ENCODE measurements at regions not wholly inside any gene's neighbourhood (a gene's known extent, or its start where the extent isn't known, plus 50 kb on each side); places are given as distances from the start of the nearest gene placed in this dataset.

GRCh38 chr4:4659871-4660651 is 118.2 kb upstream of the STX18 start (continued):
- TF ChIP-seq BCLAF1 (IDR thresholded peaks at IDR 0.05) (no peak), FOXK2 (IDR thresholded peaks at IDR 0.05) (no peak), CBX3 (IDR thresholded peaks at IDR 0.05; ENCODE audit: borderline replicate concordance, low read depth) (no peak), YBX1 (IDR thresholded peaks at IDR 0.05) (no peak), NR2C1 (IDR thresholded peaks at IDR 0.05) (no peak), WRNIP1 (IDR thresholded peaks at IDR 0.05; ENCODE audit: borderline replicate concordance, low read depth, low read length) (no peak), BHLHE40 (IDR thresholded peaks at IDR 0.05; ENCODE audit: borderline replicate concordance in 1 of 2, low read depth in 2 of 2, low read length in 1 of 2) (no peak), SPI1 (IDR thresholded peaks at IDR 0.05; ENCODE audit: borderline replicate concordance, insufficient read depth, low read depth, low read length) (no peak), ZNF207 (IDR thresholded peaks at IDR 0.05; ENCODE audit: borderline replicate concordance) (no peak)
- TF ChIP-seq, protein P1, sequence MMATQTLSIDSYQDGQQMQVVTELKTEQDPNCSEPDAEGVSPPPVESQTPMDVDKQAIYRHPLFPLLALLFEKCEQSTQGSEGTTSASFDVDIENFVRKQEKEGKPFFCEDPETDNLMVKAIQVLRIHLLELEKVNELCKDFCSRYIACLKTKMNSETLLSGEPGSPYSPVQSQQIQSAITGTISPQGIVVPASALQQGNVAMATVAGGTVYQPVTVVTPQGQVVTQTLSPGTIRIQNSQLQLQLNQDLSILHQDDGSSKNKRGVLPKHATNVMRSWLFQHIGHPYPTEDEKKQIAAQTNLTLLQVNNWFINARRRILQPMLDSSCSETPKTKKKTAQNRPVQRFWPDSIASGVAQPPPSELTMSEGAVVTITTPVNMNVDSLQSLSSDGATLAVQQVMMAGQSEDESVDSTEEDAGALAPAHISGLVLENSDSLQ (IDR thresholded peaks at IDR 0.05) = no peak

Measured in GM12878 (cell line).